Omental fat pad (tissue), 3 donors: ENCODE measurements at regions not wholly inside any gene's neighbourhood (a gene's known extent, or its start where the extent isn't known, plus 50 kb on each side); places are given as distances from the start of the nearest gene placed in this dataset.
"Not testable (repeated sequence)": the region's sequence is repeated elsewhere in the genome, so short reads cannot be mapped to it uniquely, and the experiment has no call there.

Source experiments
- ATAC-seq: fragments of 150-250 bp; one replicate; pipeline ENCODE4 v1.9.1; 2016; ENCODE audit warnings: mild to moderate bottlenecking, moderate library complexity; ENCODE audit not compliant: low FRiP score
- DNase-seq: peaks from one replicate; pipeline ENCODE4 v3.0.0-alpha.2; 2019; ENCODE audit warnings: low spot score
- CTCF ChIP-seq, 3 donors: fragments of 450-650 bp; IDR thresholded peaks; one replicate each; pipeline ENCODE4 v1.5.1; 2016 to 2017; ENCODE audit warnings: antibody characterized with exemption in 3 of 3, mild to moderate bottlenecking in 3 of 3, moderate library complexity in 2 of 3

GRCh38 chr18:64377446-64377845 is 228.6 kb upstream of the LINC00305 start:
- TF ChIP-seq CTCF (IDR thresholded peaks at IDR 0.05): no peak
- no peak for ATAC-seq

GRCh38 chr18:64372850-64373249 is 224.0 kb upstream of the LINC00305 start:
- TF ChIP-seq CTCF (IDR thresholded peaks at IDR 0.05): no peak
- DNase-seq (no peak), ATAC-seq (no peak)

More at GRCh38 chr18:64377446-64377845, 228.6 kb upstream of the LINC00305 start:
- no peak for DNase-seq

- not testable (repeated sequence) for ATAC-seq, DNase-seq
Observed at GRCh38 chr18:64369830-64370440, 221.0 kb upstream of the LINC00305 start.

GRCh38 chr18:64365106-64365505 is 216.2 kb upstream of the LINC00305 start:
- no peak for TF ChIP-seq CTCF (IDR thresholded peaks at IDR 0.05)
- DNase-seq (no peak), ATAC-seq (no peak)

GRCh38 chr18:64337673-64338072 is 188.8 kb upstream of the LINC00305 start:
- ATAC-seq: no peak
- DNase-seq: no peak
- no peak for TF ChIP-seq CTCF (IDR thresholded peaks at IDR 0.05)

GRCh38 chr18:64337018-64337417 is 188.1 kb upstream of the LINC00305 start:
- no peak for ATAC-seq
- no peak for TF ChIP-seq CTCF (IDR thresholded peaks at IDR 0.05)
- DNase-seq: no peak

- no peak for TF ChIP-seq CTCF (IDR thresholded peaks at IDR 0.05)
- no peak for ATAC-seq
- DNase-seq: no peak
Observed at GRCh38 chr18:64334748-64335147, 185.9 kb upstream of the LINC00305 start.
